ENCODE measurements at regions not wholly inside any gene's neighbourhood (a gene's known extent, or its start where the extent isn't known, plus 50 kb on each side); places are given as distances from the start of the nearest gene placed in this dataset.
"Not testable (repeated sequence)": the region's sequence is repeated elsewhere in the genome, so short reads cannot be mapped to it uniquely, and the experiment has no call there.

- WGBS, result 96% methylated on average over 12 of the region's 53 CpGs
- not testable (repeated sequence) for DNase-seq (ENCODE audit: low spot score in 2 of 2); H3K4me1 ChIP-seq; H3K36me3 ChIP-seq; H3K9me3 ChIP-seq; H3K27me3 ChIP-seq; H3K27ac ChIP-seq; H3K4me3 ChIP-seq
Observed at GRCh38 chr1:176396604-176397395, 66.2 kb upstream of the PAPPA2 start.

GRCh38 chr1:176391621-176392020, 71.4 kb upstream of the PAPPA2 start:
- Histone ChIP-seq H3K27ac (no peak overlapping the region), H3K36me3 (no peaks in the 10 kb centered on the region), H3K27me3 (no peaks in the 10 kb centered on the region), H3K4me1 (no peaks in the 10 kb centered on the region), H3K9me3 (no peaks in the 10 kb centered on the region), H3K4me3 (no peak overlapping the region)
- DNase-seq (ENCODE audit: low spot score in 2 of 2), result no peak
- TF ChIP-seq POLR2AphosphoS5 (IDR thresholded peaks at IDR 0.05) (no peak), CTCF (IDR thresholded peaks at IDR 0.05) (no peak), POLR2A (IDR thresholded peaks at IDR 0.05) (no peak), EP300 (IDR thresholded peaks at IDR 0.05) (no peak)
- no CpG with 5 or more reads among the region's 2 CpGs for WGBS

GRCh38 chr1:176384841-176385240, 78.1 kb upstream of the PAPPA2 start:
- Histone ChIP-seq H3K36me3 (no peaks in the 10 kb centered on the region), H3K27ac (no peak overlapping the region), H3K4me1 (no peaks in the 10 kb centered on the region), H3K9me3 (no peaks in the 10 kb centered on the region), H3K27me3 (no peaks in the 10 kb centered on the region), H3K4me3 (no peak overlapping the region)
- TF ChIP-seq POLR2AphosphoS5 (IDR thresholded peaks at IDR 0.05), result no peak
- no peak for TF ChIP-seq EP300 (IDR thresholded peaks at IDR 0.05)
- TF ChIP-seq POLR2A (IDR thresholded peaks at IDR 0.05), result no peak
- TF ChIP-seq CTCF (IDR thresholded peaks at IDR 0.05), result no peak
- no peak for DNase-seq (ENCODE audit: low spot score in 2 of 2)

GRCh38 chr1:176382163-176382562, 80.8 kb upstream of the PAPPA2 start:
- Histone ChIP-seq H3K4me1 (no peaks in the 10 kb centered on the region), H3K36me3 (no peaks in the 10 kb centered on the region), H3K9me3 (no peaks in the 10 kb centered on the region), H3K4me3 (no peak overlapping the region), H3K27ac (no peak overlapping the region), H3K27me3 (no peaks in the 10 kb centered on the region)
- WGBS, result 81% methylated on average over 1 of the region's 1 CpG
- TF ChIP-seq EP300 (IDR thresholded peaks at IDR 0.05) (no peak), CTCF (IDR thresholded peaks at IDR 0.05) (no peak), POLR2A (IDR thresholded peaks at IDR 0.05) (no peak)
- DNase-seq (ENCODE audit: low spot score in 2 of 2), result no peak

GRCh38 chr1:176379626-176380339, 83.2 kb upstream of the PAPPA2 start:
- TF ChIP-seq EP300 (IDR thresholded peaks at IDR 0.05), result no peak
- TF ChIP-seq CTCF (IDR thresholded peaks at IDR 0.05), result no peak
- no peak for TF ChIP-seq POLR2AphosphoS5 (IDR thresholded peaks at IDR 0.05)
- no peak for TF ChIP-seq POLR2A (IDR thresholded peaks at IDR 0.05)
- Histone ChIP-seq H3K27ac (no peak overlapping the region), H3K4me3 (no peak overlapping the region), H3K27me3 (no peaks in the 10 kb centered on the region), H3K9me3 (no peaks in the 10 kb centered on the region), H3K36me3 (no peaks in the 10 kb centered on the region), H3K4me1 (peaks cover 4% of the 10 kb centered on the region)
- no peak for DNase-seq (ENCODE audit: low spot score in 2 of 2)
- 73% methylated on average over 5 of the region's 5 CpGs for whole genome bisulfite sequencing

Data from suprapubic skin (tissue), 4 donors.